ENCODE measurements at regions not wholly inside any gene's neighbourhood (a gene's known extent, or its start where the extent isn't known, plus 50 kb on each side); places are given as distances from the start of the nearest gene placed in this dataset.

DNA sequence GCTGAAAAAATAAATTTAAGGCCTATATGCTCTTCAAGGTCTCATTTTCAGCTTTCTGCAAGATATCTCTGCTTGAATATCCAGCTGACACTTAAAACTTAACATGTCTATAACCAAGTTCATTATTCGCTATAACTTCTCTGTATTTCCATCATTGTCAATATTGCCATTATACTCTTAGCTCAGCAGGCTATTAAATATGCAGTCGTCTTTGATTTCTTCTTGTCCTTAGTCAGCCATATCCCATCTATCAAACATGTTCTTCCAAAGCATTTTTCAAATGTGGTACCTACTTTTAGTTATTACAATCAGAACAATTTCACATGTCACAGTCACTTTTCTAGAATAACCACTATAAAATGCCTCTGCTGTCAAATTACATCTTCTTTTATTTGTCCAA lies 1364.1 kb downstream of the ARAP2 start:
- H3K4me3 ChIP-seq: no peak overlapping the region
- TF ChIP-seq, protein P1, sequence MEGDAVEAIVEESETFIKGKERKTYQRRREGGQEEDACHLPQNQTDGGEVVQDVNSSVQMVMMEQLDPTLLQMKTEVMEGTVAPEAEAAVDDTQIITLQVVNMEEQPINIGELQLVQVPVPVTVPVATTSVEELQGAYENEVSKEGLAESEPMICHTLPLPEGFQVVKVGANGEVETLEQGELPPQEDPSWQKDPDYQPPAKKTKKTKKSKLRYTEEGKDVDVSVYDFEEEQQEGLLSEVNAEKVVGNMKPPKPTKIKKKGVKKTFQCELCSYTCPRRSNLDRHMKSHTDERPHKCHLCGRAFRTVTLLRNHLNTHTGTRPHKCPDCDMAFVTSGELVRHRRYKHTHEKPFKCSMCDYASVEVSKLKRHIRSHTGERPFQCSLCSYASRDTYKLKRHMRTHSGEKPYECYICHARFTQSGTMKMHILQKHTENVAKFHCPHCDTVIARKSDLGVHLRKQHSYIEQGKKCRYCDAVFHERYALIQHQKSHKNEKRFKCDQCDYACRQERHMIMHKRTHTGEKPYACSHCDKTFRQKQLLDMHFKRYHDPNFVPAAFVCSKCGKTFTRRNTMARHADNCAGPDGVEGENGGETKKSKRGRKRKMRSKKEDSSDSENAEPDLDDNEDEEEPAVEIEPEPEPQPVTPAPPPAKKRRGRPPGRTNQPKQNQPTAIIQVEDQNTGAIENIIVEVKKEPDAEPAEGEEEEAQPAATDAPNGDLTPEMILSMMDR (IDR thresholded peaks at IDR 0.05): no peak
- no peak for DNase-seq (ENCODE audit: low spot score)

DNA sequence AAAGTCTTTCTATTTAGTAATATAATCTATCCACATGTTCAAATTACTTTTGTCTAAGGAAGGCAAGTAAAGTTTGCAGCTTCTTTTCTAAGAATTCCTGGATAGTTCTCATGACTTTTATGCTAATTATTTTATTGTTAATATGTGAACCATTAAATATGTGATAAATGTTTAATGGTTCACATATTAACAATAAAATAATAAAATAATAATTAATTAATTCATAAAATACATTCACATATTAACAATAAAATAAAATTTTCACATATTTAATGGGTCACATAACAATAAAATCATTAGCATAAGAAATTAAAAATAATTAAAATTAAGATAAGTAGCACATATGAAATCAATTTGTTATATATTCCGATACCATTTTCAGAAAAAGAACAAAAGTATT lies 1352.4 kb downstream of the ARAP2 start:
- TF ChIP-seq, protein P1 (IDR thresholded peaks at IDR 0.05): no peak
- no peak for DNase-seq (ENCODE audit: low spot score)
- H3K27ac ChIP-seq: no peak overlapping the region
- no peak overlapping the region for H3K4me3 ChIP-seq

More for the DNA sequence above, 1364.1 kb downstream of the ARAP2 start:
- H3K27ac ChIP-seq: no peak overlapping the region

DNA sequence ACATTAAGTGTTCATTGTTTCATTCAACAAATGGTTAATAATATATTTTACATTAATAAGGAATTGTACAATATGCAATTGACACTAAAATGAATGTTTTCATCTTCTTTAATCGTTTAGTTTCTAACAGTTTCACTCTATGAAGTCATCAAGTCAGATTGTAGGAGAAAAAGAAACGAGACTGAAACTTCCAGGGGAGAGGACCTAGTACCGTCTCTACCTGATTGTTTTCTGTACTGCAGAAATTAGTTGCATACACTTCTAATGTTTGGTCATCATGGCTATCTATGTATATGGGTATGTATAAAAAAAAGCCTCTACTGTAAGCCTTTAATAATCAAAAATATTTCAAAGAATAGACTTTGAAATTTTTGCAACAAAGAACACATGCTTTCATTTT lies 1350.9 kb downstream of the ARAP2 start:
- H3K27ac ChIP-seq: no peak overlapping the region
- H3K4me3 ChIP-seq: no peak overlapping the region
- DNase-seq (ENCODE audit: low spot score): no peak
- TF ChIP-seq, protein P1 (IDR thresholded peaks at IDR 0.05): no peak

DNA sequence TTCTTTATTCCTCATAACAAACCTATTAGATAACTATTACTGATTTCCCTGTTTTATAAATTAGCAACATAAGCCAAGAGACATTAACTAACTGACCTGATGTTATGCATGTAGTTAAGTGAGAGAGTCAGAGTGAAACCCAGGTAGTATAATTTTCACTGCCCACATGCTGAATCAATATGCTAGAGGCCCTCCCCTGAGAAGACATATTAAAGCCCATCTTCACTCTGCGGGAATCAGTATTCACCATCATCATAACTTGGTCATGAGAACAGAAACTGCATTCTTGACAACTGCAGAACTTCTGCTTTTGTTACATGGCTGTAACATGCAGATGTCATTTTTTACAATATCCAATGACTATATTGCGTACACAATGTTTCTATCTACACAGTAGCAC lies 1324.3 kb downstream of the ARAP2 start:
- TF ChIP-seq, protein P1 (IDR thresholded peaks at IDR 0.05): no peak
- DNase-seq (ENCODE audit: low spot score): no peak
- Histone ChIP-seq H3K4me3 (no peak overlapping the region), H3K27ac (no peak overlapping the region)

DNA sequence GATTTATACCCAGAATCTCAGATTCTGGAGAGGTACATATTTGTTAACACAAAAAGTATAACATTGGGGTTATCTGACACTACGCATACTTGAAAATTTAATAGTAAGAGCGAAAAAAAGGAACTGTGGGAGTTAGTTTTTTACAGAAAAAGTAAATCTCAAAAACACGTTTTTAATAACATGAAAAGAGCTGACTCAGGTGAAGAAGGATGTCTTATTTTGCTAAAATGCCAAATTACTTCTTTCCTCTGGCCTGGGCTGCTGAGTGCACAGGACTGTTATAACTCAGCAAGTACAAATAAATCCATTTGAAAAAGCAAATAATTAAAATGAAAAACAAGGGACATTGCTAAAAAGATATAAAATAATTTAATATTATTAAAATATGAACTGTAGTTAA lies 1322.9 kb downstream of the ARAP2 start:
- TF ChIP-seq, protein P1 (IDR thresholded peaks at IDR 0.05): no peak

DNA sequence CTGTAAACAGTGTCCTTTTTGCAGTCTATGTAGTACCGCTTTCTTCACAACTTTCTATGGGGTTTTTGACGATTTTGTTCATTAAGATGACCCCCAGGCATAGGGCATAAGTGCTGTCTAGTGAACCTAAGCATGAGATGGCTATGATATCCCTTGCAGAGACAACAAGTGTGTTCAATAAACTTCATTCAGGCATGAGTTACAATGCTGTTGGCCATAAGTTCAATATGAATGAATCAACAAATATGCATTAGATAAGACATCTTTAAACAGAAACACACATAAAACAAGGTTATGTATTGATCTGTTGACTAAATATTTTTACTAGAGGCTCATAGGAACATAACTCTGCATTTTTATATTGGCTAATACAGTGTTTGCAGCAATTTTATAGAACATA lies 1322.0 kb downstream of the ARAP2 start:
- TF ChIP-seq, protein P1 (IDR thresholded peaks at IDR 0.05): no peak
- no peak for DNase-seq (ENCODE audit: low spot score)
- H3K4me3 ChIP-seq: no peak overlapping the region
- no peak overlapping the region for H3K27ac ChIP-seq

More for the DNA sequence above, 1322.9 kb downstream of the ARAP2 start:
- Histone ChIP-seq H3K4me3 (no peak overlapping the region), H3K27ac (no peak overlapping the region)
- no peak for DNase-seq (ENCODE audit: low spot score)

DNA sequence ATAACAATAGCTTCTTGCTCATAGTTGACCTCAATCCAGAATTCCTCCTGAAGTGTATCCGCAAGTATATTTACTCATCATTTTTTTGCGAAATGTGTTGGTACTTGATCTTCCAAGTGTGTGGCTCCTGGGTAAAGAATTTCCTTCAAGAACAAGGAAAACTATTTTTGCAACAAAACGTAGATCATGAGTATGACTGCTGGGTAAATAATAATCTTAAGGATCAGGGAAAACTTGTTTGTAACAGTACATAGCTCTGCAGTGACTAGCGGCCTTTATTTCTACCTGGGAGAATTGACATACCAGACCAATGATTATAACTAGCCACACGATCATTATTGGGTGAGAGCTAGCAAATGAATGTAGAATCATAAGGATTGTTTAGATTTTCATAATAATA lies 1311.7 kb downstream of the ARAP2 start:
- TF ChIP-seq, protein P1 (IDR thresholded peaks at IDR 0.05): no peak
- no peak overlapping the region for H3K4me3 ChIP-seq
- H3K27ac ChIP-seq: no peak overlapping the region
- DNase-seq (ENCODE audit: low spot score): no peak
